Hepatocyte (in vitro differentiated cells): ENCODE measurements at regions not wholly inside any gene's neighbourhood (a gene's known extent, or its start where the extent isn't known, plus 50 kb on each side); places are given as distances from the start of the nearest gene placed in this dataset.

ENCODE experiments used
- CTCF ChIP-seq: fragments of 200-600 bp; sonication (generic); IDR thresholded peaks from 2 replicates; pipeline ENCODE4 v1.5.1; 2016; ENCODE audit warnings: antibody characterized with exemption, mild to moderate bottlenecking; ENCODE audit not compliant: poor library complexity
- EZH2 ChIP-seq: fragments of 200-600 bp; sonication (generic); IDR thresholded peaks from 2 replicates; pipeline ENCODE4 v1.6.1; 2016; ENCODE audit warnings: antibody characterized with exemption, mild to moderate bottlenecking, borderline replicate concordance

GRCh38 chr6:19949155-19949554, 112.0 kb downstream of the ID4 start:
- TF ChIP-seq EZH2 (no peak), CTCF (no peak)
